Keratinocyte (primary cell): ENCODE measurements at regions not wholly inside any gene's neighbourhood (a gene's known extent, or its start where the extent isn't known, plus 50 kb on each side); places are given as distances from the start of the nearest gene placed in this dataset.

Experiments
- DNase-seq: peaks from one replicate; pipeline ENCODE4 v3.0.0-alpha.2; 2011; ENCODE audit warnings: low read depth, missing footprints, low spot score
- FAIRE-seq: peaks from 2 replicates; lab custom pipeline; 2011; peaks lifted over from hg19 to GRCh38; lab: Jason Lieb, UNC
- H2AFZ ChIP-seq: 2 replicates; pipeline ENCODE4 v1.6.0; 2012; ENCODE audit warnings: low read length, control low read depth, inconsistent platforms; ENCODE audit not compliant: control insufficient read depth
- H3K27ac ChIP-seq: 2 replicates; pipeline ENCODE4 v1.5.1; 2011; ENCODE audit warnings: low read length; ENCODE audit not compliant: control insufficient read depth, insufficient read depth
- H3K27me3 ChIP-seq: 3 replicates; pipeline ENCODE4 v1.6.0; 2011; ENCODE audit warnings: low read length; ENCODE audit not compliant: control insufficient read depth, insufficient read depth; ENCODE audit errors: extremely low read depth
- H3K36me3 ChIP-seq, 2 experiments: 2 replicates in 1 of 2; 3 replicates in 1 of 2; pipeline ENCODE4 v1.5.1; 2011; ENCODE audit warnings: low read length in 2 of 2, mild to moderate bottlenecking in 1 of 2; ENCODE audit not compliant: control insufficient read depth in 2 of 2, insufficient read depth in 2 of 2; ENCODE audit errors: extremely low read depth in 1 of 2
- H3K4me1 ChIP-seq: 3 replicates; pipeline ENCODE4 v1.5.1; 2011; ENCODE audit warnings: low read length; ENCODE audit not compliant: control insufficient read depth, insufficient read depth; ENCODE audit errors: extremely low read depth
- H3K4me2 ChIP-seq: 3 replicates; pipeline ENCODE4 v1.6.0; 2011; ENCODE audit warnings: low read depth, low read length; ENCODE audit not compliant: control insufficient read depth, insufficient read depth; ENCODE audit errors: extremely low read depth
- H3K4me3 ChIP-seq, 3 experiments: fragments of 200-600 bp in 1 of 3; sonication (generic) in 1 of 3; 2 replicates in 2 of 3; 3 replicates in 1 of 3; pipeline ENCODE4 v1.5.1; 2011 to 2016; ENCODE audit warnings: low read length in 3 of 3, mild to moderate bottlenecking in 3 of 3, control low read depth in 2 of 3, inconsistent platforms in 1 of 3, low read depth in 1 of 3, mixed read lengths in 1 of 3, mixed run types in 1 of 3, moderate library complexity in 1 of 3; ENCODE audit not compliant: control insufficient read depth in 2 of 3, insufficient read depth in 2 of 3; ENCODE audit errors: extremely low read depth in 1 of 3
- H3K79me2 ChIP-seq: 2 replicates; pipeline ENCODE4 v1.6.0; 2012; ENCODE audit warnings: low read length; ENCODE audit not compliant: control insufficient read depth, insufficient read depth
- H3K9ac ChIP-seq: 3 replicates; pipeline ENCODE4 v1.6.0; 2011; ENCODE audit warnings: low read length; ENCODE audit not compliant: control insufficient read depth, insufficient read depth; ENCODE audit errors: extremely low read depth
- H3K9me1 ChIP-seq: 3 replicates; pipeline ENCODE4 v1.6.0; 2011; ENCODE audit warnings: low read length; ENCODE audit not compliant: control insufficient read depth, insufficient read depth; ENCODE audit errors: extremely low read depth
- H3K9me3 ChIP-seq: 2 replicates; pipeline ENCODE4 v1.5.1; 2012; ENCODE audit warnings: low read depth, low read length; ENCODE audit not compliant: control insufficient read depth
- H4K20me1 ChIP-seq: 3 replicates; pipeline ENCODE4 v1.6.0; 2011; ENCODE audit warnings: low read length; ENCODE audit not compliant: control insufficient read depth, insufficient read depth; ENCODE audit errors: extremely low read depth
- CTCF ChIP-seq, 3 experiments: IDR thresholded peaks in 1 of 3; conservative IDR thresholded peaks in 1 of 3; optimal IDR thresholded peaks in 1 of 3; 2 replicates in 2 of 3; 3 replicates in 1 of 3; pipeline versions ENCODE3 to v1.5.1; 2011; ENCODE audit warnings: low read length in 3 of 3, mild to moderate bottlenecking in 3 of 3, moderate library complexity in 2 of 3, control low read depth in 1 of 3, inconsistent platforms in 1 of 3; ENCODE audit not compliant: insufficient read depth in 2 of 3; ENCODE audit errors: extremely low read depth in 1 of 3
- EZH2 ChIP-seq: IDR thresholded peaks from one replicate; pipeline ENCODE4 v1.6.1; 2012; ENCODE audit warnings: inconsistent platforms, mild to moderate bottlenecking, low read length, moderate library complexity
- dilution Hi-C: fragments of 300-500 bp; cut with MboI; formaldehyde crosslinking; loops from one replicate; pipeline ENCODE4 v1.7.0; 2020; ENCODE audit warnings: low sequenced_read_pairs; ENCODE audit not compliant: extremely low pct_ligation_motif_present

DNA sequence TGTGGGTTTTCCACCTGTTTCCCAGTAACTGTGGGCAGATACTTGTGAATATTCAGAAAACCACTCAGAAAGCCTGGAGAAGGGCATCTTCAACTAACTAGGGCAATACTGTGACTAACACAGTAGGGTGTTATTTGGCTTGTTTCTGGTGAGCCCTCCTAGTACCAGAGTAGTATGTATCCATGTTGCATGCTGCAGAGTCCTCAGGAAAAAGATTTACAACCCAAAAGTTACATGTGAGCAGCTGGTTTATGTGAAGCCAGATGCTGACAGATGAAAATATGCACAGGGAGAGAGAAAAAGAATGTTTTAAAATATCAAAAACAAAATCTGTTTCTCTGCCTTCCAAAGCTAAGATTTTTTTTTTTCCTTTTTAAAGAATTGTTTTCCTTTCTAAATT lies 333.2 kb upstream of the UBE2E3 start:
- no peak for DNase-seq
- dilution Hi-C loops: no loop called here
- no peaks in the 10 kb centered on the region for H3K27me3 ChIP-seq
- FAIRE-seq: no peak
- no peaks in the 10 kb centered on the region for H3K9me1 ChIP-seq
- H3K9ac ChIP-seq: no peak overlapping the region
- H3K79me2 ChIP-seq: no peaks in the 10 kb centered on the region
- H4K20me1 ChIP-seq: no peaks in the 10 kb centered on the region
- H2AFZ ChIP-seq: no peak overlapping the region
- H3K4me1 ChIP-seq: no peaks in the 10 kb centered on the region
- no peak overlapping the region for H3K4me3 ChIP-seq
- no peak overlapping the region for H3K4me2 ChIP-seq
- H3K36me3 ChIP-seq: no peaks in the 10 kb centered on the region
- no peaks in the 10 kb centered on the region for H3K9me3 ChIP-seq
- TF ChIP-seq CTCF (optimal IDR thresholded peaks at IDR 0.05 in 1 of 3, IDR thresholded peaks at IDR 0.05 in 1 of 3, conservative IDR thresholded peaks at IDR 0.05 in 1 of 3; ENCODE audit: extremely low read depth in 1 of 3, insufficient read depth in 2 of 3, low read length in 3 of 3) (no peak), EZH2 (no peak)
- no peak overlapping the region for H3K27ac ChIP-seq

DNA sequence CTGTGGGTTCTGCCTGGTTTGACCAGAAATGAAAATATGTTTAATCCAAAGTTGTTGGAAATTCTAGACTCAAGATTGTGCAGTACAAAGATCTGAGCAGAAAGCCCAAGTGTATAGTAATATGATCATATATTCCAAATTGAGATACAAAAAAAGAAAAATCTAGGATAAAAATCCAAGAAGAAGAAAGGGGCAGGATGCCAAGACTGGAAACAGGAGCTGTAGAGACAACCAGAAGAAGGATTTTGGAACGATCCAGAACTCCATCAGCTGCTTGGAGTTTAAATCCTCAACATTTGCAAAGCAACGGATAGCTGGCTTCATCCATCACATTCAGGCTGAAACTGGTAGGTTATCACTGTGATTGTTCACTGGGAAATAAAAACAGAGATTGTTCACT lies 333.6 kb upstream of the UBE2E3 start:
- no peak for DNase-seq
- no peak overlapping the region for H3K4me2 ChIP-seq
- no peaks in the 10 kb centered on the region for H3K79me2 ChIP-seq
- H4K20me1 ChIP-seq: no peaks in the 10 kb centered on the region
- H3K9me1 ChIP-seq: no peaks in the 10 kb centered on the region
- H3K4me1 ChIP-seq: no peaks in the 10 kb centered on the region
- TF ChIP-seq EZH2 (no peak), CTCF (optimal IDR thresholded peaks at IDR 0.05 in 1 of 3, IDR thresholded peaks at IDR 0.05 in 1 of 3, conservative IDR thresholded peaks at IDR 0.05 in 1 of 3; ENCODE audit: extremely low read depth in 1 of 3, insufficient read depth in 2 of 3, low read length in 3 of 3) (no peak)
- H3K9me3 ChIP-seq: no peaks in the 10 kb centered on the region
- no peak for FAIRE-seq
- no peaks in the 10 kb centered on the region for H3K27me3 ChIP-seq
- H3K4me3 ChIP-seq: no peak overlapping the region
- H3K27ac ChIP-seq: no peak overlapping the region
- no peak overlapping the region for H2AFZ ChIP-seq
- H3K9ac ChIP-seq: no peak overlapping the region
- dilution Hi-C loops: no loop called here
- no peaks in the 10 kb centered on the region for H3K36me3 ChIP-seq
